ENCODE measurements at regions not wholly inside any gene's neighbourhood (a gene's known extent, or its start where the extent isn't known, plus 50 kb on each side); places are given as distances from the start of the nearest gene placed in this dataset.

- DNase-seq (ENCODE audit: extremely low spot score in 2 of 2) = no peak
- Histone ChIP-seq H3K36me3 (no peaks in the 10 kb centered on the region), H3K4me1 (no peaks in the 10 kb centered on the region), H3K9me3 (no peaks in the 10 kb centered on the region), H3K27me3 (no peaks in the 10 kb centered on the region), H3K4me3 (no peak overlapping the region), H3K27ac (no peak overlapping the region)
- TF ChIP-seq POLR2AphosphoS5 (IDR thresholded peaks at IDR 0.05; ENCODE audit: insufficient read depth in 1 of 2, low read depth in 1 of 2) (no peak), CTCF (IDR thresholded peaks at IDR 0.05) (no peak), POLR2A (IDR thresholded peaks at IDR 0.05) (no peak)
- intact Hi-C loops (cut with DNase I) = no loop called here
Observed at GRCh38 chr10:94214481-94214893, 148.3 kb downstream of the NOC3L start.

- intact Hi-C loops (cut with DNase I) = no loop called here
- H3K27ac ChIP-seq = no peak overlapping the region
- no peaks in the 10 kb centered on the region for H3K27me3 ChIP-seq
- DNase-seq (ENCODE audit: extremely low spot score in 2 of 2) = no peak
- H3K4me3 ChIP-seq = no peak overlapping the region
- H3K4me1 ChIP-seq = no peaks in the 10 kb centered on the region
- TF ChIP-seq CTCF (IDR thresholded peaks at IDR 0.05) = no peak
- TF ChIP-seq POLR2AphosphoS5 (IDR thresholded peaks at IDR 0.05; ENCODE audit: insufficient read depth in 1 of 2, low read depth in 1 of 2) = no peak
- no peak for TF ChIP-seq POLR2A (IDR thresholded peaks at IDR 0.05)
- H3K9me3 ChIP-seq = no peaks in the 10 kb centered on the region
- no peaks in the 10 kb centered on the region for H3K36me3 ChIP-seq
Observed at GRCh38 chr10:94216201-94216600, 146.5 kb downstream of the NOC3L start.

- H3K9me3 ChIP-seq = no peaks in the 10 kb centered on the region
- no peaks in the 10 kb centered on the region for H3K36me3 ChIP-seq
- no peak overlapping the region for H3K27ac ChIP-seq
- TF ChIP-seq CTCF (IDR thresholded peaks at IDR 0.05) (no peak), POLR2A (IDR thresholded peaks at IDR 0.05) (no peak), POLR2AphosphoS5 (IDR thresholded peaks at IDR 0.05; ENCODE audit: insufficient read depth in 1 of 2, low read depth in 1 of 2) (no peak)
- DNase-seq (ENCODE audit: extremely low spot score in 2 of 2) = no peak
- no peaks in the 10 kb centered on the region for H3K27me3 ChIP-seq
- intact Hi-C loops (cut with DNase I) = no loop called here
- no peaks in the 10 kb centered on the region for H3K4me1 ChIP-seq
- H3K4me3 ChIP-seq = no peak overlapping the region
Observed at GRCh38 chr10:94217411-94217810, 145.3 kb downstream of the NOC3L start.

GRCh38 chr10:94218493-94219183 lies 144.1 kb downstream of the NOC3L start:
- no peak for DNase-seq (ENCODE audit: extremely low spot score in 2 of 2)
- no peaks in the 10 kb centered on the region for H3K36me3 ChIP-seq
- H3K4me3 ChIP-seq = no peak overlapping the region
- no peaks in the 10 kb centered on the region for H3K27me3 ChIP-seq
- intact Hi-C loops (cut with DNase I) = no loop called here
- H3K9me3 ChIP-seq = no peaks in the 10 kb centered on the region
- TF ChIP-seq POLR2AphosphoS5 (IDR thresholded peaks at IDR 0.05; ENCODE audit: insufficient read depth in 1 of 2, low read depth in 1 of 2) (no peak), POLR2A (IDR thresholded peaks at IDR 0.05) (no peak), CTCF (IDR thresholded peaks at IDR 0.05) (no peak)
- no peak overlapping the region for H3K27ac ChIP-seq
- no peaks in the 10 kb centered on the region for H3K4me1 ChIP-seq

GRCh38 chr10:94219829-94220228 lies 142.9 kb downstream of the NOC3L start:
- H3K36me3 ChIP-seq = no peaks in the 10 kb centered on the region
- H3K4me3 ChIP-seq = no peak overlapping the region
- no peak overlapping the region for H3K27ac ChIP-seq
- no peaks in the 10 kb centered on the region for H3K9me3 ChIP-seq
- TF ChIP-seq CTCF (IDR thresholded peaks at IDR 0.05) (no peak), POLR2AphosphoS5 (IDR thresholded peaks at IDR 0.05; ENCODE audit: insufficient read depth in 1 of 2, low read depth in 1 of 2) (no peak), POLR2A (IDR thresholded peaks at IDR 0.05) (no peak)
- no peaks in the 10 kb centered on the region for H3K27me3 ChIP-seq
- H3K4me1 ChIP-seq = no peaks in the 10 kb centered on the region
- DNase-seq (ENCODE audit: extremely low spot score in 2 of 2) = no peak
- intact Hi-C loops (cut with DNase I) = no loop called here

Data from vagina (tissue), 2 donors.